ENCODE measurements at regions not wholly inside any gene's neighbourhood (a gene's known extent, or its start where the extent isn't known, plus 50 kb on each side); places are given as distances from the start of the nearest gene placed in this dataset.

DNA sequence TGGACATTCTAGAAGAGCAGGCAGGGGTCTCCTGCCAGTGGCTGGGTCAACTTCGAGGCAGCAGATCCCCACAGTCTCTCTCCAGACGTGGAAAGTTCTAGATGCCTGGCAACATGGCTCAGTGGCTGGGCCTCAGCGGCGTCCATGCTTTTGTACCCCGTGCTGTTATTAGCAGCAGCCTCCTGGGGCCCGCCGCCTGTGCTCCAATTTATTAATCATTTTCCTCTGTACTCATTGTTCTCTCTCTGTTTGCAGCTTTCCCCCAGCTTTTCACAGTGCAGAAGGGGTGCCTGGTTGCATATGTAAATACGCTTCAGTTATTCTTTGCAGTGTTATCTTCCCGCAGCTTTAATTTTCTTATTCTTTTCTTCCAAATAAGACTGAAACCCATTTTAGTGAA, 515.1 kb downstream of the TBC1D22A start:
- ATAC-seq (no peak), DNase-seq (ENCODE audit: low spot score) (no peak), FAIRE-seq (no peak)
- Histone ChIP-seq H3K27ac (ENCODE audit: extremely low read length, insufficient read depth, low read length) (no peak overlapping the region), H3K36me3 (replicated peaks in 1 of 2; ENCODE audit: control insufficient read depth in 1 of 2, insufficient read depth in 2 of 2, low read length in 2 of 2) (no peaks in the 10 kb centered on the region), H3K4me2 (ENCODE audit: low read depth, low read length) (no peak overlapping the region), H3K9me3 (ENCODE audit: low read length) (no peaks in the 10 kb centered on the region), H3K27me3 (ENCODE audit: control insufficient read depth in 1 of 2, insufficient read depth in 2 of 2, low read length in 2 of 2) (peaks cover 5 to 60% of the 10 kb centered on the region in 2 experiments), H3K4me3 (replicated peaks in 1 of 3; ENCODE audit: insufficient read depth in 1 of 3, low read depth in 2 of 3, low read length in 3 of 3) (no peak overlapping the region), H3K79me2 (ENCODE audit: insufficient read depth, low read length) (no peaks in the 10 kb centered on the region), H4K20me1 (ENCODE audit: insufficient read depth, low read length) (no peaks in the 10 kb centered on the region), H3K4me1 (ENCODE audit: insufficient read depth, low read length) (no peaks in the 10 kb centered on the region), H3K9ac (ENCODE audit: insufficient read depth, low read depth, low read length) (no peak overlapping the region), H2AFZ (ENCODE audit: low read length) (no peak overlapping the region)
- TF ChIP-seq ZNF652 (CRISPR knock-in tag; IDR thresholded peaks at IDR 0.05; ENCODE audit: borderline replicate concordance, low read depth) (no peak), ZNF12 (CRISPR knock-in tag; IDR thresholded peaks at IDR 0.05) (no peak), ATF1 (CRISPR knock-in tag; IDR thresholded peaks at IDR 0.05) (no peak), NCOA1 (CRISPR knock-in tag; IDR thresholded peaks at IDR 0.05) (no peak), PHF21A (CRISPR knock-in tag; IDR thresholded peaks at IDR 0.05) (no peak)
- TF ChIP-seq, protein P1, sequence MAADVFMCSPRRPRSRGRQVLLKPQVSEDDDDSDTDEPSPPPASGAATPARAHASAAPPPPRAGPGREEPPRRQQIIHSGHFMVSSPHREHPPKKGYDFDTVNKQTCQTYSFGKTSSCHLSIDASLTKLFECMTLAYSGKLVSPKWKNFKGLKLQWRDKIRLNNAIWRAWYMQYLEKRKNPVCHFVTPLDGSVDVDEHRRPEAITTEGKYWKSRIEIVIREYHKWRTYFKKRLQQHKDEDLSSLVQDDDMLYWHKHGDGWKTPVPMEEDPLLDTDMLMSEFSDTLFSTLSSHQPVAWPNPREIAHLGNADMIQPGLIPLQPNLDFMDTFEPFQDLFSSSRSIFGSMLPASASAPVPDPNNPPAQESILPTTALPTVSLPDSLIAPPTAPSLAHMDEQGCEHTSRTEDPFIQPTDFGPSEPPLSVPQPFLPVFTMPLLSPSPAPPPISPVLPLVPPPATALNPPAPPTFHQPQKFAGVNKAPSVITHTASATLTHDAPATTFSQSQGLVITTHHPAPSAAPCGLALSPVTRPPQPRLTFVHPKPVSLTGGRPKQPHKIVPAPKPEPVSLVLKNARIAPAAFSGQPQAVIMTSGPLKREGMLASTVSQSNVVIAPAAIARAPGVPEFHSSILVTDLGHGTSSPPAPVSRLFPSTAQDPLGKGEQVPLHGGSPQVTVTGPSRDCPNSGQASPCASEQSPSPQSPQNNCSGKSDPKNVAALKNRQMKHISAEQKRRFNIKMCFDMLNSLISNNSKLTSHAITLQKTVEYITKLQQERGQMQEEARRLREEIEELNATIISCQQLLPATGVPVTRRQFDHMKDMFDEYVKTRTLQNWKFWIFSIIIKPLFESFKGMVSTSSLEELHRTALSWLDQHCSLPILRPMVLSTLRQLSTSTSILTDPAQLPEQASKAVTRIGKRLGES (CRISPR knock-in tag; IDR thresholded peaks at IDR 0.05; ENCODE audit: borderline replicate concordance), result no peak
- TF ChIP-seq, protein P2, sequence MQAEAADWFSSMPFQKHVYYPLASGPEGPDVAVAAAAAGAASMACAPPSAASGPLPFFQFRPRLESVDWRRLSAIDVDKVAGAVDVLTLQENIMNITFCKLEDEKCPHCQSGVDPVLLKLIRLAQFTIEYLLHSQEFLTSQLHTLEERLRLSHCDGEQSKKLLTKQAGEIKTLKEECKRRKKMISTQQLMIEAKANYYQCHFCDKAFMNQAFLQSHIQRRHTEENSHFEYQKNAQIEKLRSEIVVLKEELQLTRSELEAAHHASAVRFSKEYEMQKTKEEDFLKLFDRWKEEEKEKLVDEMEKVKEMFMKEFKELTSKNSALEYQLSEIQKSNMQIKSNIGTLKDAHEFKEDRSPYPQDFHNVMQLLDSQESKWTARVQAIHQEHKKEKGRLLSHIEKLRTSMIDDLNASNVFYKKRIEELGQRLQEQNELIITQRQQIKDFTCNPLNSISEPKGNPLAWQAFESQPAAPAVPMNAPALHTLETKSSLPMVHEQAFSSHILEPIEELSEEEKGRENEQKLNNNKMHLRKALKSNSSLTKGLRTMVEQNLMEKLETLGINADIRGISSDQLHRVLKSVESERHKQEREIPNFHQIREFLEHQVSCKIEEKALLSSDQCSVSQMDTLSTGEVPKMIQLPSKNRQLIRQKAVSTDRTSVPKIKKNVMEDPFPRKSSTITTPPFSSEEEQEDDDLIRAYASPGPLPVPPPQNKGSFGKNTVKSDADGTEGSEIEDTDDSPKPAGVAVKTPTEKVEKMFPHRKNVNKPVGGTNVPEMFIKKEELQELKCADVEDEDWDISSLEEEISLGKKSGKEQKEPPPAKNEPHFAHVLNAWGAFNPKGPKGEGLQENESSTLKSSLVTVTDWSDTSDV (CRISPR knock-in tag; IDR thresholded peaks at IDR 0.05), result no peak
- TF ChIP-seq, protein P3, sequence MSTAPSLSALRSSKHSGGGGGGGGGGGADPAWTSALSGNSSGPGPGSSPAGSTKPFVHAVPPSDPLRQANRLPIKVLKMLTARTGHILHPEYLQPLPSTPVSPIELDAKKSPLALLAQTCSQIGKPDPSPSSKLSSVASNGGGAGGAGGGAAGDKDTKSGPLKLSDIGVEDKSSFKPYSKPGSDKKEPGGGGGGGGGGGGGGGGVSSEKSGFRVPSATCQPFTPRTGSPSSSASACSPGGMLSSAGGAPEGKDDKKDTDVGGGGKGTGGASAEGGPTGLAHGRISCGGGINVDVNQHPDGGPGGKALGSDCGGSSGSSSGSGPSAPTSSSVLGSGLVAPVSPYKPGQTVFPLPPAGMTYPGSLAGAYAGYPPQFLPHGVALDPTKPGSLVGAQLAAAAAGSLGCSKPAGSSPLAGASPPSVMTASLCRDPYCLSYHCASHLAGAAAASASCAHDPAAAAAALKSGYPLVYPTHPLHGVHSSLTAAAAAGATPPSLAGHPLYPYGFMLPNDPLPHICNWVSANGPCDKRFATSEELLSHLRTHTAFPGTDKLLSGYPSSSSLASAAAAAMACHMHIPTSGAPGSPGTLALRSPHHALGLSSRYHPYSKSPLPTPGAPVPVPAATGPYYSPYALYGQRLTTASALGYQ (CRISPR knock-in tag; IDR thresholded peaks at IDR 0.05), result no peak
- no TSS peak for BruUV-seq (replicated peaks)
- intact Hi-C loops (cut with micrococcal nuclease; ENCODE audit: unreplicated experiment), result no loop called here
- in situ Hi-C loops (cut with HindIII; ENCODE audit: extremely low pct_ligation_motif_present, low pct_unique_long_range_greater_than_20kb), result no loop called here
- POLR2A ChIA-PET, result no interaction called here
- 40% methylated on average over 9 of the region's 9 CpGs for WGBS (ENCODE audit: low lambda C conversion rate)
- CTCF ChIA-PET (ENCODE audit: low intra/inter-chr PET ratio, low total read pairs), result no interaction called here

Measured in HepG2 (cell line).